NB4 (cell line): ENCODE measurements at regions not wholly inside any gene's neighbourhood (a gene's known extent, or its start where the extent isn't known, plus 50 kb on each side); places are given as distances from the start of the nearest gene placed in this dataset.

Source experiments
- DNase-seq: peaks from one replicate; pipeline ENCODE4 v3.0.0; 2010; ENCODE audit warnings: low read depth
- H3K4me3 ChIP-seq: one replicate; pipeline ENCODE4 v1.5.1; 2011; ENCODE audit warnings: mild to moderate bottlenecking, low read depth, low read length, moderate library complexity
- MYC ChIP-seq: IDR thresholded peaks from 2 replicates; pipeline ENCODE4 v1.6.1; 2011; ENCODE audit warnings: low read depth, low read length
- POLR2A ChIP-seq: IDR thresholded peaks from 2 replicates; pipeline ENCODE4 v1.6.1; 2011; ENCODE audit warnings: mild to moderate bottlenecking; ENCODE audit not compliant: insufficient read length; ENCODE audit errors: extremely low read depth
- TF ChIP-seq, protein P1 (sequence below): IDR thresholded peaks from one replicate; pipeline ENCODE4 v1.5.1; 2012; ENCODE audit warnings: low read depth, low read length
- TF ChIP-seq, protein P2 (sequence below): IDR thresholded peaks from 2 replicates; pipeline ENCODE4 v1.6.1; 2011; ENCODE audit warnings: low read depth, low read length

DNA sequence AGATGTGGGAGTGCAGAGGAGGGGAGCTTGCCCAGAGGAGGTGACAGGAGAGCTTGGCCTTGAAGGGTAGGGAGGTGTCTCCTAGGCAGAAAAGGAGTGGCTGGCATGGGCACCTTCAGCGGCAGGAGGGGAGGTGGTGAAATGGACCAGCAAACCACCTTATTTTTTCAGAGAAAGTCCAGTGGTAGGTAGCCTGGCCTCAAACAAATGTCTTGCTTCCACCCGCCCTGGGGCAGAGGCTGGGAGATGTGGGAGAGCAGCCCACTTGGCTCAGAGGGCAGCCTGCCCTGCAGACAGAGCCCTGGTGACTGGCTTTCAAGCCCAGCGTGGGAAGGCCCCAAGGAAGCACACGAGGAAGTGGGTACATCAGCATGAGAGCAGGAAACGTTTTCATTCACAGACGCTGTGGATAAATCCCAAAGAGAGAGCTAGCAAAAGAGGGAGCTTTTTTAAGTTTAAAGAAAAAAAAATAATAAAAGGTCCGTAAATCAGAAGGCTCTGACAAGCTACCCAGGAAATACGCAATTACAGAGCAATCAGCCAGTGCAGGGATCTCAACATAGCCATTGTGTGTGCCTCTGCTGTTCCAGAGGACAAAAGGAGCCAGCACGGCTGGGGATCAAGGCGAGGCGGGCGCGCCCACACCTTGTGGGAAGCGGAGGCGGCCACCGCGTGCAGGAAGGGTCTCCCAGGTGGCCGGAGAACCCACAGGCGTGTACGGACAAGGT is 238.7 kb upstream of the PLET1 start:
- TF ChIP-seq MYC (no peak), POLR2A (no peak)
- TF ChIP-seq, protein P1, sequence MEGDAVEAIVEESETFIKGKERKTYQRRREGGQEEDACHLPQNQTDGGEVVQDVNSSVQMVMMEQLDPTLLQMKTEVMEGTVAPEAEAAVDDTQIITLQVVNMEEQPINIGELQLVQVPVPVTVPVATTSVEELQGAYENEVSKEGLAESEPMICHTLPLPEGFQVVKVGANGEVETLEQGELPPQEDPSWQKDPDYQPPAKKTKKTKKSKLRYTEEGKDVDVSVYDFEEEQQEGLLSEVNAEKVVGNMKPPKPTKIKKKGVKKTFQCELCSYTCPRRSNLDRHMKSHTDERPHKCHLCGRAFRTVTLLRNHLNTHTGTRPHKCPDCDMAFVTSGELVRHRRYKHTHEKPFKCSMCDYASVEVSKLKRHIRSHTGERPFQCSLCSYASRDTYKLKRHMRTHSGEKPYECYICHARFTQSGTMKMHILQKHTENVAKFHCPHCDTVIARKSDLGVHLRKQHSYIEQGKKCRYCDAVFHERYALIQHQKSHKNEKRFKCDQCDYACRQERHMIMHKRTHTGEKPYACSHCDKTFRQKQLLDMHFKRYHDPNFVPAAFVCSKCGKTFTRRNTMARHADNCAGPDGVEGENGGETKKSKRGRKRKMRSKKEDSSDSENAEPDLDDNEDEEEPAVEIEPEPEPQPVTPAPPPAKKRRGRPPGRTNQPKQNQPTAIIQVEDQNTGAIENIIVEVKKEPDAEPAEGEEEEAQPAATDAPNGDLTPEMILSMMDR, result no peak
- TF ChIP-seq, protein P2, sequence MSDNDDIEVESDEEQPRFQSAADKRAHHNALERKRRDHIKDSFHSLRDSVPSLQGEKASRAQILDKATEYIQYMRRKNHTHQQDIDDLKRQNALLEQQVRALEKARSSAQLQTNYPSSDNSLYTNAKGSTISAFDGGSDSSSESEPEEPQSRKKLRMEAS, result no peak
- DNase-seq, result no peak
- H3K4me3 ChIP-seq, result no peak overlapping the region

DNA sequence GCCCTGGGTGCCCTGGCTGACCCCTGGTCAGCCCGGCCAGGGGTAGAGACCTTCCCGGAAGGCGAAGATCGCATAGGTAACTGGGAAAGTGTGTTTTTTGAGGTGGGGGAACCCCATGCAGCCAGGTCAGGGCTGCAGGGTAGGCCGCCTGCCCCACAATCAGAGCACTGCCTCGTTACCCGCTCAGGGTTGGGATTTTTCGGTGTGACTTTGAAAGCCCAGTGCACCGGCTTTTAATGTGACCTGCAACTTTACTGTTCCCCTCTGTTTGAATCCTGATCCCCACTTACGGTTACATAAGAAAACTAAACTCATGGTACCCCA is 239.2 kb upstream of the PLET1 start:
- TF ChIP-seq POLR2A (no peak), MYC (no peak)
- TF ChIP-seq, protein P2, result no peak
- TF ChIP-seq, protein P1, result no peak
- DNase-seq, result no peak

DNA sequence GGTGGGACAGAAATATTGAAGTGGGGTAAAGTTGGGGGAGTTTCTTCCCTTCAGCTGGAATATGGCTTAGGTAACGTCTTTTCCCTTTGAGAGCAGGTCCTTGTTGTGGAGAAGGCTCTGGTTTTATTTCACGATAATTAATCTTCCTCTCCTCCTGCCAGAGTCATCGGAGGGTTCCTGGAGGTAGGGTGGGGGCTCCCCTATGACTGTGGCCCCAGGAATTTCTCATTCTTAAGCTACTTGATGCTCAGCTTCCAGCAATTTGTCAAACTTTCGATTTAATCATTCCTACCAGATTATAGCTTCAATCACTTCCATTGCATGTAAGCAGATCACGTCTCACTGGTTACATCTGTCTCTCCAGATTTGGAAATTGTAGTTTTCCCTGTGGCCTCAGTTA is 242.8 kb upstream of the PLET1 start:
- H3K4me3 ChIP-seq, result no peak overlapping the region
- DNase-seq, result no peak
- TF ChIP-seq, protein P2, result no peak
- TF ChIP-seq POLR2A (no peak), MYC (no peak)
- TF ChIP-seq, protein P1, result no peak

More for the DNA sequence above, 239.2 kb upstream of the PLET1 start:
- H3K4me3 ChIP-seq, result no peak overlapping the region

DNA sequence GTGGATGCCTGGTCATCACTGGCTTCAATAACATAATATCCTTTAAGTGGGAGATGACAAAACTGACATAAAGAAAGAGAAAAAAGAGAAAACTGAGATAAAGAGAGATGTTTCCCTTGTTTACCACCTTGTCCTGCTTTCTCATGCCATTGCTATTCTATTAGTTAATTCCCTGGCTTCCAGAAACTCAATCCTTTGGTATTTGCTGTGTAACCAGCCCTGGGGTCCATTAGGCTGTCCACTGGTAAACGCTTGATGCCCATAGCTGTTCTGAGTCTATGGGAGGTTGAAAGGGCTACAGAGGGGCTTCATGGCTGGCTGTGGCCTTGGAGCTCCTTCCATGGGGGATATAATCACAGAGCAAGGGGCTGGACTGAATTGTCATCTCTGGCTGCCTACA is 243.4 kb upstream of the PLET1 start:
- H3K4me3 ChIP-seq, result no peak overlapping the region
- TF ChIP-seq POLR2A, result no peak
- TF ChIP-seq MYC, result no peak
- TF ChIP-seq, protein P1, result no peak
- TF ChIP-seq, protein P2, result no peak
- DNase-seq, result no peak

DNA sequence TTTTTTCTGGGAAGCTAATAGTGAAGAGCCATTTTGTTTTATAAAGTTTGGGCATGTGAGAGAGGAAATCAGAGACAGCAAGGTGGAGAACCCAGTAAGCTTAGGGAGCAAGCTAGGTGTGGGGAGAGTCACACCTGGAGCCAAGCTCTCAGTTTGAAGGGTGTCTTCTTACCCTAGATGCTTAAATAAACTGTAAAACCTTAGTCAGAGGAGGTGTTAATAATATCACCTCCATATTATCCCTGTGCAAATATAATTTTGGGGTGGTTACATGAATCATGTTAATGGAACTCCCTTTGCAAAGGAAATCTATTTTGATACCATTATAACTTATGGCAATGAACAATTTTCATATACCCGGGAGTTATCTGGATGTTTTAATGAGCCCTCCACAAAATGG is 246.2 kb upstream of the PLET1 start:
- TF ChIP-seq, protein P2, result no peak
- no peak for TF ChIP-seq POLR2A
- no peak for DNase-seq

DNA sequence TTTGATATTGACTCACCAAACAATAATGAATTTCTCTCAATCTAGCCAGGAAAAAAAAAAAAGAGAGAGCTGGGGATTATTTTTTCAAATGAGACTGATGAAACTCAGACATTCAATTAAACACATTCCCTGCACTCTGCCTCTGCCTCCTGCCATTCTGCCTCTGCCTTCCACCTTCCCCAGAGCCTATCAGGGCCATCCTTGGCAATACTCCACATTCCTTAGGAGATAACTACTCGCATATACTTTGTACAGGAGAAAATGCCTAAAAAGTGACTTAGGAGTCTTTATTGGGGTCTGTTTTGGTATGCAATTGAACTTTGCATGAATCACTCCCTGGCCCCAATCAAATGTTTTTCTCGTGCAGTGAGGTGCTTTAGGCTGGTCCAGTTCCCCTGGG is 246.6 kb upstream of the PLET1 start:
- no peak overlapping the region for H3K4me3 ChIP-seq
- TF ChIP-seq, protein P2, result no peak
- TF ChIP-seq MYC (no peak), POLR2A (no peak)
- TF ChIP-seq, protein P1, result no peak
- DNase-seq, result no peak

More for the DNA sequence above, 246.2 kb upstream of the PLET1 start:
- no peak overlapping the region for H3K4me3 ChIP-seq
